Activated CD8-positive, alpha-beta memory T cell treated with anti-CD3 and anti-CD28 coated beads for 1 hour (primary cell): ENCODE measurements at regions not wholly inside any gene's neighbourhood (a gene's known extent, or its start where the extent isn't known, plus 50 kb on each side); places are given as distances from the start of the nearest gene placed in this dataset.

Source experiments
- DNase-seq, 2 donors: peaks; one replicate each; pipeline ENCODE4 v3.0.0-alpha.2; 2020; ENCODE audit warnings: low read depth in 1 of 2; ENCODE audit errors: extremely low read depth in 1 of 2

- DNase-seq = no peak
Observed at GRCh38 chr13:99717959-99718674, 216.8 kb downstream of the TM9SF2 start.

- no peak for DNase-seq
Observed at GRCh38 chr13:99709134-99709533, 207.9 kb downstream of the TM9SF2 start.

- no peak for DNase-seq
Observed at GRCh38 chr13:99704390-99704789, 203.1 kb downstream of the TM9SF2 start.

GRCh38 chr13:99703908-99704307, 202.6 kb downstream of the TM9SF2 start:
- DNase-seq = no peak

GRCh38 chr13:99702687-99703319, 201.5 kb downstream of the TM9SF2 start:
- DNase-seq = no peak

- no peak for DNase-seq
Observed at GRCh38 chr13:99700468-99700867, 199.2 kb downstream of the TM9SF2 start.

GRCh38 chr13:99698816-99699099, 197.5 kb downstream of the TM9SF2 start:
- no peak for DNase-seq

GRCh38 chr13:99698010-99698815, 196.9 kb downstream of the TM9SF2 start:
- no peak for DNase-seq

- no peak for DNase-seq
Observed at GRCh38 chr13:99695857-99696256, 194.6 kb downstream of the TM9SF2 start.

GRCh38 chr13:99693852-99694611, 192.8 kb downstream of the TM9SF2 start:
- no peak for DNase-seq

GRCh38 chr13:99693351-99693750, 192.1 kb downstream of the TM9SF2 start:
- DNase-seq = no peak

GRCh38 chr13:99692854-99693253, 191.6 kb downstream of the TM9SF2 start:
- DNase-seq = no peak

GRCh38 chr13:99691552-99691951, 190.3 kb downstream of the TM9SF2 start:
- DNase-seq = no peak

GRCh38 chr13:99690426-99691174, 189.3 kb downstream of the TM9SF2 start:
- no peak for DNase-seq

GRCh38 chr13:99689955-99690354, 188.7 kb downstream of the TM9SF2 start:
- DNase-seq = no peak

- no peak for DNase-seq
Observed at GRCh38 chr13:99688776-99689175, 187.5 kb downstream of the TM9SF2 start.

- no peak for DNase-seq
Observed at GRCh38 chr13:99687723-99688397, 186.6 kb downstream of the TM9SF2 start.

- DNase-seq = no peak
Observed at GRCh38 chr13:99686944-99687411, 185.7 kb downstream of the TM9SF2 start.

GRCh38 chr13:99686157-99686572, 184.9 kb downstream of the TM9SF2 start:
- DNase-seq = no peak

GRCh38 chr13:99681695-99682094, 180.4 kb downstream of the TM9SF2 start:
- DNase-seq = no peak
